ENCODE measurements at regions not wholly inside any gene's neighbourhood (a gene's known extent, or its start where the extent isn't known, plus 50 kb on each side); places are given as distances from the start of the nearest gene placed in this dataset.
"Not testable (repeated sequence)": the region's sequence is repeated elsewhere in the genome, so short reads cannot be mapped to it uniquely, and the experiment has no call there.

GRCh38 chr12:115296613-115297198 lies 612.7 kb upstream of the TBX3 start:
- no peak for DNase-seq

GRCh38 chr12:115295886-115296285 lies 611.9 kb upstream of the TBX3 start:
- no peak for DNase-seq

- no peak for DNase-seq
Measured at GRCh38 chr12:115294453-115295133, 610.6 kb upstream of the TBX3 start.

- DNase-seq: not testable (repeated sequence)
Measured at GRCh38 chr12:115285429-115285828, 601.5 kb upstream of the TBX3 start.

GRCh38 chr12:115273456-115273855 lies 589.5 kb upstream of the TBX3 start:
- no peak for DNase-seq

GRCh38 chr12:115268451-115268850 lies 584.5 kb upstream of the TBX3 start:
- DNase-seq: no peak

- no peak for DNase-seq
Measured at GRCh38 chr12:115267891-115268290, 583.9 kb upstream of the TBX3 start.

GRCh38 chr12:115267464-115267863 lies 583.5 kb upstream of the TBX3 start:
- DNase-seq: no peak

GRCh38 chr12:115264605-115265004 lies 580.6 kb upstream of the TBX3 start:
- no peak for DNase-seq

- DNase-seq: no peak
Measured at GRCh38 chr12:115261691-115262398, 577.9 kb upstream of the TBX3 start.

GRCh38 chr12:115260762-115261675 lies 577.0 kb upstream of the TBX3 start:
- no peak for DNase-seq

- DNase-seq: no peak
Measured at GRCh38 chr12:115259968-115260747, 576.2 kb upstream of the TBX3 start.

- DNase-seq: no peak
Measured at GRCh38 chr12:115257791-115258190, 573.8 kb upstream of the TBX3 start.

GRCh38 chr12:115255962-115256361 lies 572.0 kb upstream of the TBX3 start:
- DNase-seq: no peak

- DNase-seq: no peak
Measured at GRCh38 chr12:115255257-115255656, 571.3 kb upstream of the TBX3 start.

GRCh38 chr12:115253049-115253448 lies 569.1 kb upstream of the TBX3 start:
- DNase-seq: no peak

GRCh38 chr12:115251727-115252126 lies 567.8 kb upstream of the TBX3 start:
- no peak for DNase-seq

GRCh38 chr12:115249671-115250278 lies 565.8 kb upstream of the TBX3 start:
- no peak for DNase-seq

- DNase-seq: no peak
Measured at GRCh38 chr12:115245020-115245419, 561.0 kb upstream of the TBX3 start.

- no peak for DNase-seq
Measured at GRCh38 chr12:115243933-115244628, 560.1 kb upstream of the TBX3 start.

- no peak for DNase-seq
Measured at GRCh38 chr12:115240251-115240650, 556.3 kb upstream of the TBX3 start.

Measured in COR-L47 (cell line).